CD14-positive monocyte (primary cell): ENCODE measurements at regions not wholly inside any gene's neighbourhood (a gene's known extent, or its start where the extent isn't known, plus 50 kb on each side); places are given as distances from the start of the nearest gene placed in this dataset.

Source experiments
- DNase-seq, 3 donors: peaks; one replicate each; pipeline ENCODE4 v3.0.0-alpha.2; 2011 to 2022
- H2AFZ ChIP-seq: 2 replicates; pipeline ENCODE4 v1.6.0; 2012; ENCODE audit warnings: mild to moderate bottlenecking, low read depth, low read length, inconsistent platforms; ENCODE audit not compliant: insufficient read depth, poor library complexity, severe bottlenecking
- H3K27ac ChIP-seq, 2 donors: 1 replicate in 1 of 2; 2 replicates in 1 of 2; pipeline ENCODE4 v1.5.1; 2012 to 2013; ENCODE audit warnings: low read length in 2 of 2, control low read depth in 1 of 2, inconsistent platforms in 1 of 2, low read depth in 1 of 2, mild to moderate bottlenecking in 1 of 2
- H3K27me3 ChIP-seq, 2 donors: one replicate each; pipeline versions ENCODE4 v1.6.0 to v1.6.1; 2011 to 2013; ENCODE audit warnings: low read length in 2 of 2; ENCODE audit not compliant: control insufficient read depth in 2 of 2, insufficient read depth in 2 of 2
- H3K36me3 ChIP-seq, 2 donors: replicated peaks in 1 of 2; 1 replicate in 1 of 2; 2 replicates in 1 of 2; pipeline versions ENCODE4 v1.5.1 to v1.6.1; 2012 to 2013; ENCODE audit warnings: low read length in 2 of 2, control low read depth in 1 of 2, inconsistent platforms in 1 of 2, mild to moderate bottlenecking in 1 of 2; ENCODE audit not compliant: insufficient read depth in 2 of 2, control insufficient read depth in 1 of 2
- H3K4me1 ChIP-seq, 2 donors: 1 replicate in 1 of 2; 2 replicates in 1 of 2; pipeline versions ENCODE4 v1.5.1 to v1.6.1; 2012 to 2013; ENCODE audit warnings: low read length in 2 of 2, control low read depth in 1 of 2, inconsistent platforms in 1 of 2, mild to moderate bottlenecking in 1 of 2, moderate library complexity in 1 of 2; ENCODE audit not compliant: insufficient read depth in 2 of 2, control insufficient read depth in 1 of 2
- H3K4me2 ChIP-seq: replicated peaks from 2 replicates; pipeline ENCODE3; 2012; ENCODE audit warnings: low read length, moderate library complexity, mild to moderate bottlenecking; ENCODE audit not compliant: poor library complexity, severe bottlenecking; ENCODE audit errors: extremely low read depth
- H3K4me3 ChIP-seq, 3 experiments: fragments of 200-600 bp in 1 of 3; sonication (generic) in 1 of 3; replicated peaks in 1 of 3; 1 replicate in 2 of 3; 2 replicates in 1 of 3; pipeline ENCODE4 v1.5.1; 2011 to 2013; ENCODE audit warnings: low read length in 3 of 3, mild to moderate bottlenecking in 3 of 3, control low read depth in 2 of 3, low read depth in 2 of 3, inconsistent platforms in 1 of 3, moderate library complexity in 1 of 3
- H3K79me2 ChIP-seq: 2 replicates; pipeline ENCODE4 v1.6.0; 2012; ENCODE audit warnings: mild to moderate bottlenecking, control low read depth, inconsistent platforms, low read length, moderate library complexity; ENCODE audit not compliant: insufficient read depth
- H3K9ac ChIP-seq: 2 replicates; pipeline ENCODE4 v1.6.0; 2017; ENCODE audit warnings: low read length, mild to moderate bottlenecking; ENCODE audit not compliant: insufficient read depth, poor library complexity, severe bottlenecking
- H3K9me3 ChIP-seq, 2 donors: replicated peaks in 1 of 2; 1 replicate in 1 of 2; 2 replicates in 1 of 2; pipeline versions ENCODE4 v1.5.1 to v1.6.1; 2012 to 2013; ENCODE audit warnings: low read length in 2 of 2, control low read depth in 1 of 2; ENCODE audit not compliant: control insufficient read depth in 1 of 2, insufficient read depth in 1 of 2
- H4K20me1 ChIP-seq: 2 replicates; pipeline ENCODE4 v1.6.0; 2012; ENCODE audit warnings: mild to moderate bottlenecking, low read length, control low read depth, moderate library complexity; ENCODE audit not compliant: insufficient read depth
- H3K27ac Mint-ChIP-seq, 7 donors: one replicate each; pipeline ENCODE4 v1.8.0; 2020; ENCODE audit warnings: mild to moderate bottlenecking in 7 of 7, mixed read lengths in 7 of 7, moderate library complexity in 6 of 7, inconsistent platforms in 2 of 7
- H3K27me3 Mint-ChIP-seq, 3 donors: one replicate each; pipeline ENCODE4 v1.8.0; 2021 to 2022; ENCODE audit warnings: low read depth in 3 of 3, mild to moderate bottlenecking in 3 of 3, mixed read lengths in 3 of 3, moderate library complexity in 3 of 3, inconsistent platforms in 1 of 3
- H3K36me3 Mint-ChIP-seq, 2 donors: one replicate each; pipeline ENCODE4 v1.8.0; 2020; ENCODE audit warnings: mixed read lengths in 2 of 2, inconsistent platforms in 1 of 2, mild to moderate bottlenecking in 1 of 2
- H3K4me1 Mint-ChIP-seq: one replicate; pipeline ENCODE4 v1.8.0; 2020; ENCODE audit warnings: mild to moderate bottlenecking, mixed read lengths
- H3K4me3 Mint-ChIP-seq, 2 donors: one replicate each; pipeline ENCODE4 v1.8.0; 2020; ENCODE audit warnings: mild to moderate bottlenecking in 2 of 2, mixed read lengths in 2 of 2, moderate library complexity in 1 of 2
- H3K9me3 Mint-ChIP-seq, 7 donors: one replicate each; pipeline ENCODE4 v1.8.0; 2020 to 2022; ENCODE audit warnings: mixed read lengths in 7 of 7, mild to moderate bottlenecking in 6 of 7, moderate library complexity in 6 of 7, inconsistent platforms in 2 of 7
- CTCF ChIP-seq: fragments of 200-600 bp; IDR thresholded peaks from one replicate; pipeline ENCODE4 v1.8.0; 2022; ENCODE audit warnings: antibody characterized with exemption, mild to moderate bottlenecking
- WGBS: methylation state at CpG from one replicate; pipeline ENCODE4 v1.1.5; 2013; ENCODE audit warnings: missing lambda C conversion rate; ENCODE audit not compliant: insufficient coverage; 5-methylcytosine and 5-hydroxymethylcytosine counted together
- intact Hi-C, 2 donors: fragments of 100-400 bp; cut with micrococcal nuclease; formaldehyde crosslinking; loops; one replicate each; pipeline versions ENCODE4 v1.15.0 to v1.15.1; 2023

- Histone ChIP-seq H3K27me3 (no peaks in the 10 kb centered on the region), H3K9ac (no peak overlapping the region), H3K9me3 (peaks cover 0 to 7% of the 10 kb centered on the region in 2 donors), H3K27ac (no peak overlapping the region), H2AFZ (no peak overlapping the region), H3K36me3 (no peaks in the 10 kb centered on the region), H4K20me1 (no peaks in the 10 kb centered on the region), H3K4me1 (no peaks in the 10 kb centered on the region), H3K4me3 (no peak overlapping the region), H3K79me2 (no peaks in the 10 kb centered on the region), H3K4me2 (no peak overlapping the region)
- no peak overlapping the region for H3K4me3 Mint-ChIP-seq
- no peak for DNase-seq
- peaks cover 0 to 10% (median 4%) of the 10 kb centered on the region in 7 donors for H3K9me3 Mint-ChIP-seq
- peaks cover 0 to 2% (median 0%) of the 10 kb centered on the region in 3 donors for H3K27me3 Mint-ChIP-seq
- no peaks in the 10 kb centered on the region for H3K36me3 Mint-ChIP-seq
- intact Hi-C loops, result no loop called here
- H3K27ac Mint-ChIP-seq, result no peak overlapping the region
- no peak for TF ChIP-seq CTCF
- no peaks in the 10 kb centered on the region for H3K4me1 Mint-ChIP-seq
These were observed 308.3 kb downstream of the CRPPA start for GRCh38 chr7:16113058-16113457.

GRCh38 chr7:16106869-16107268 lies 314.5 kb downstream of the CRPPA start:
- H3K4me3 Mint-ChIP-seq, result no peak overlapping the region
- H3K36me3 Mint-ChIP-seq, result no peaks in the 10 kb centered on the region
- no peaks in the 10 kb centered on the region for H4K20me1 ChIP-seq
- H2AFZ ChIP-seq, result no peak overlapping the region
- TF ChIP-seq CTCF, result no peak
- H3K79me2 ChIP-seq, result no peaks in the 10 kb centered on the region
- DNase-seq, result no peak
- H3K27ac ChIP-seq, result no peak overlapping the region
- H3K9me3 ChIP-seq, result peaks cover 14% of the 10 kb centered on the region in 2 donors
- no peak overlapping the region for H3K4me2 ChIP-seq
- H3K27ac Mint-ChIP-seq, result no peak overlapping the region
- H3K27me3 ChIP-seq, result no peaks in the 10 kb centered on the region
- no peaks in the 10 kb centered on the region for H3K4me1 ChIP-seq
- no peaks in the 10 kb centered on the region for H3K4me1 Mint-ChIP-seq
- no peaks in the 10 kb centered on the region for H3K27me3 Mint-ChIP-seq
- H3K9me3 Mint-ChIP-seq, result peaks cover 13 to 39% (median 26%) of the 10 kb centered on the region in 7 donors
- intact Hi-C loops, result no loop called here
- no CpG with 5 or more reads among the region's 2 CpGs for WGBS
- no peaks in the 10 kb centered on the region for H3K36me3 ChIP-seq
- no peak overlapping the region for H3K9ac ChIP-seq
- H3K4me3 ChIP-seq, result no peak overlapping the region
